ENCODE measurements at regions not wholly inside any gene's neighbourhood (a gene's known extent, or its start where the extent isn't known, plus 50 kb on each side); places are given as distances from the start of the nearest gene placed in this dataset.

- TF ChIP-seq EZH2 (IDR thresholded peaks at IDR 0.05; ENCODE audit: low read length), result no peak
- TF ChIP-seq CTCF (optimal IDR thresholded peaks at IDR 0.05 in 1 of 3, IDR thresholded peaks at IDR 0.05 in 1 of 3, conservative IDR thresholded peaks at IDR 0.05 in 1 of 3; ENCODE audit: extremely low read depth in 1 of 3, insufficient read depth in 2 of 3, low read length in 3 of 3), result no peak
These were observed 248.0 kb downstream of the CDC5L start for GRCh38 chr6:44635486-44635885.
